ENCODE measurements at regions not wholly inside any gene's neighbourhood (a gene's known extent, or its start where the extent isn't known, plus 50 kb on each side); places are given as distances from the start of the nearest gene placed in this dataset.

- DNase-seq (ENCODE audit: low spot score) (no peak), FAIRE-seq (no peak), ATAC-seq (no peak)
- H3K36me3 ChIP-seq (replicated peaks in 1 of 2; ENCODE audit: control insufficient read depth in 1 of 2, insufficient read depth in 2 of 2, low read length in 2 of 2) = no peaks in the 10 kb centered on the region
- H3K4me2 ChIP-seq (ENCODE audit: low read depth, low read length) = no peak overlapping the region
- H3K9ac ChIP-seq (ENCODE audit: insufficient read depth, low read depth, low read length) = no peak overlapping the region
- H3K4me3 ChIP-seq (replicated peaks in 1 of 3; ENCODE audit: insufficient read depth in 1 of 3, low read depth in 2 of 3, low read length in 3 of 3) = no peak overlapping the region
- H3K4me1 ChIP-seq (ENCODE audit: insufficient read depth, low read length) = no peaks in the 10 kb centered on the region
- in situ Hi-C loops (cut with HindIII; ENCODE audit: extremely low pct_ligation_motif_present, low pct_unique_long_range_greater_than_20kb) (no loop called here), intact Hi-C loops (cut with micrococcal nuclease; ENCODE audit: unreplicated experiment) (no loop called here)
- ChIA-PET CTCF (ENCODE audit: low intra/inter-chr PET ratio, low total read pairs) (no interaction called here), POLR2A (no interaction called here)
- H3K27ac ChIP-seq (ENCODE audit: extremely low read length, insufficient read depth, low read length) = no peak overlapping the region
- BruUV-seq (replicated peaks) = no TSS peak
- no peaks in the 10 kb centered on the region for H3K79me2 ChIP-seq (ENCODE audit: insufficient read depth, low read length)
- H2AFZ ChIP-seq (ENCODE audit: low read length) = no peak overlapping the region
- TF ChIP-seq CAMTA2 (CRISPR knock-in tag; IDR thresholded peaks at IDR 0.05; ENCODE audit: borderline replicate concordance) (no peak), FOXK2 (IDR thresholded peaks at IDR 0.05) (no peak), HMGA1 (CRISPR knock-in tag; conservative IDR thresholded peaks at IDR 0.05) (no peak), NR3C1 (CRISPR knock-in tag; IDR thresholded peaks at IDR 0.05) (no peak), HES4 (CRISPR knock-in tag; IDR thresholded peaks at IDR 0.05; ENCODE audit: borderline replicate concordance) (no peak)
- whole genome bisulfite sequencing (ENCODE audit: low lambda C conversion rate) = 75% methylated on average over 2 of the region's 2 CpGs
- no peaks in the 10 kb centered on the region for H4K20me1 ChIP-seq (ENCODE audit: insufficient read depth, low read length)
- H3K27me3 ChIP-seq (ENCODE audit: control insufficient read depth in 1 of 2, insufficient read depth in 2 of 2, low read length in 2 of 2) = no peaks in the 10 kb centered on the region
- H3K9me3 ChIP-seq (ENCODE audit: low read length) = no peaks in the 10 kb centered on the region
Observed at GRCh38 chr11:121886996-121887395, 229.0 kb downstream of the BLID start.

- Histone ChIP-seq H3K27ac (ENCODE audit: extremely low read length, insufficient read depth, low read length) (no peak overlapping the region), H3K4me2 (ENCODE audit: low read depth, low read length) (no peak overlapping the region), H3K4me3 (replicated peaks in 1 of 3; ENCODE audit: insufficient read depth in 1 of 3, low read depth in 2 of 3, low read length in 3 of 3) (no peak overlapping the region), H4K20me1 (ENCODE audit: insufficient read depth, low read length) (no peaks in the 10 kb centered on the region), H3K36me3 (replicated peaks in 1 of 2; ENCODE audit: control insufficient read depth in 1 of 2, insufficient read depth in 2 of 2, low read length in 2 of 2) (no peaks in the 10 kb centered on the region), H3K27me3 (ENCODE audit: control insufficient read depth in 1 of 2, insufficient read depth in 2 of 2, low read length in 2 of 2) (no peaks in the 10 kb centered on the region), H3K79me2 (ENCODE audit: insufficient read depth, low read length) (no peaks in the 10 kb centered on the region), H3K4me1 (ENCODE audit: insufficient read depth, low read length) (no peaks in the 10 kb centered on the region), H2AFZ (ENCODE audit: low read length) (no peak overlapping the region), H3K9ac (ENCODE audit: insufficient read depth, low read depth, low read length) (no peak overlapping the region), H3K9me3 (ENCODE audit: low read length) (no peaks in the 10 kb centered on the region)
- BruUV-seq (replicated peaks) = no TSS peak
- in situ Hi-C loops (cut with HindIII; ENCODE audit: extremely low pct_ligation_motif_present, low pct_unique_long_range_greater_than_20kb) (no loop called here), intact Hi-C loops (cut with micrococcal nuclease; ENCODE audit: unreplicated experiment) (no loop called here)
- FAIRE-seq (no peak), ATAC-seq (no peak), DNase-seq (ENCODE audit: low spot score) (no peak)
- WGBS (ENCODE audit: low lambda C conversion rate) = 40% methylated on average over 8 of the region's 8 CpGs
- ChIA-PET POLR2A (no interaction called here), CTCF (ENCODE audit: low intra/inter-chr PET ratio, low total read pairs) (no interaction called here)
- TF ChIP-seq AHR (CRISPR knock-in tag; IDR thresholded peaks at IDR 0.05) (no peak), NCOA5 (CRISPR knock-in tag; IDR thresholded peaks at IDR 0.05) (no peak), HOMEZ (CRISPR knock-in tag; IDR thresholded peaks at IDR 0.05; ENCODE audit: low read depth) (no peak), PAX8 (CRISPR knock-in tag; IDR thresholded peaks at IDR 0.05; ENCODE audit: borderline replicate concordance) (no peak), ZNF142 (CRISPR knock-in tag; IDR thresholded peaks at IDR 0.05) (no peak)
- TF ChIP-seq, protein P1, sequence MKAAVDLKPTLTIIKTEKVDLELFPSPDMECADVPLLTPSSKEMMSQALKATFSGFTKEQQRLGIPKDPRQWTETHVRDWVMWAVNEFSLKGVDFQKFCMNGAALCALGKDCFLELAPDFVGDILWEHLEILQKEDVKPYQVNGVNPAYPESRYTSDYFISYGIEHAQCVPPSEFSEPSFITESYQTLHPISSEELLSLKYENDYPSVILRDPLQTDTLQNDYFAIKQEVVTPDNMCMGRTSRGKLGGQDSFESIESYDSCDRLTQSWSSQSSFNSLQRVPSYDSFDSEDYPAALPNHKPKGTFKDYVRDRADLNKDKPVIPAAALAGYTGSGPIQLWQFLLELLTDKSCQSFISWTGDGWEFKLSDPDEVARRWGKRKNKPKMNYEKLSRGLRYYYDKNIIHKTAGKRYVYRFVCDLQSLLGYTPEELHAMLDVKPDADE (CRISPR knock-in tag; IDR thresholded peaks at IDR 0.05) = no peak
Observed at GRCh38 chr11:121886005-121886734, 229.8 kb downstream of the BLID start.

Measured in HepG2 (cell line).